GM18907 (cell line): ENCODE measurements at regions not wholly inside any gene's neighbourhood (a gene's known extent, or its start where the extent isn't known, plus 50 kb on each side); places are given as distances from the start of the nearest gene placed in this dataset.
"Not testable (repeated sequence)": the region's sequence is repeated elsewhere in the genome, so short reads cannot be mapped to it uniquely, and the experiment has no call there.

ENCODE experiments used
- ATAC-seq: cut with Tn5 transposase; IDR thresholded peaks from one replicate; pipeline ENCODE4 v1.9.1; 2021; ENCODE audit warnings: mild to moderate bottlenecking, moderate library complexity; ENCODE audit not compliant: unreplicated experiment

GRCh38 chr15:81744364-81744763 is 301.5 kb downstream of the MEX3B start:
- no peak for ATAC-seq

- no peak for ATAC-seq
Measured at GRCh38 chr15:81740416-81740815, 305.4 kb downstream of the MEX3B start.

- no peak for ATAC-seq
Measured at GRCh38 chr15:81729340-81729739, 316.5 kb downstream of the MEX3B start.

GRCh38 chr15:81728726-81729125 is 317.1 kb downstream of the MEX3B start:
- no peak for ATAC-seq

GRCh38 chr15:81725590-81725989 is 320.2 kb downstream of the MEX3B start:
- no peak for ATAC-seq

GRCh38 chr15:81724536-81724935 is 321.3 kb downstream of the MEX3B start:
- no peak for ATAC-seq

- no peak for ATAC-seq
Measured at GRCh38 chr15:81723701-81724100, 322.1 kb downstream of the MEX3B start.

- no peak for ATAC-seq
Measured at GRCh38 chr15:81723113-81723651, 322.6 kb downstream of the MEX3B start.

GRCh38 chr15:81716468-81716867 is 329.4 kb downstream of the MEX3B start:
- ATAC-seq, result not testable (repeated sequence)

GRCh38 chr15:81710328-81710727 is 335.5 kb downstream of the MEX3B start:
- no peak for ATAC-seq

- not testable (repeated sequence) for ATAC-seq
Measured at GRCh38 chr15:81706816-81707346, 332.9 kb upstream of the TMC3 start.

GRCh38 chr15:81705727-81706126 is 331.7 kb upstream of the TMC3 start:
- ATAC-seq, result not testable (repeated sequence)

- no peak for ATAC-seq
Measured at GRCh38 chr15:81686021-81686420, 312.0 kb upstream of the TMC3 start.

- no peak for ATAC-seq
Measured at GRCh38 chr15:81685237-81685636, 311.2 kb upstream of the TMC3 start.

GRCh38 chr15:81680829-81681228 is 306.8 kb upstream of the TMC3 start:
- no peak for ATAC-seq

- no peak for ATAC-seq
Measured at GRCh38 chr15:81666839-81667238, 292.8 kb upstream of the TMC3 start.

- no peak for ATAC-seq
Measured at GRCh38 chr15:81660976-81661375, 287.0 kb upstream of the TMC3 start.

GRCh38 chr15:81653259-81653658 is 279.2 kb upstream of the TMC3 start:
- ATAC-seq, result no peak

- ATAC-seq, result no peak
Measured at GRCh38 chr15:81645470-81645869, 271.5 kb upstream of the TMC3 start.

- no peak for ATAC-seq
Measured at GRCh38 chr15:81643771-81644170, 269.8 kb upstream of the TMC3 start.

GRCh38 chr15:81642451-81642990 is 268.5 kb upstream of the TMC3 start:
- no peak for ATAC-seq

GRCh38 chr15:81636064-81636463 is 262.1 kb upstream of the TMC3 start:
- ATAC-seq, result not testable (repeated sequence)

- no peak for ATAC-seq
Measured at GRCh38 chr15:81633889-81634288, 259.9 kb upstream of the TMC3 start.
